NT2/D1 (cell line): ENCODE measurements at regions not wholly inside any gene's neighbourhood (a gene's known extent, or its start where the extent isn't known, plus 50 kb on each side); places are given as distances from the start of the nearest gene placed in this dataset.

ENCODE experiments used
- DNase-seq: peaks from one replicate; pipeline ENCODE4 v3.0.0-alpha.2; 2011; ENCODE audit warnings: low read depth, low spot score
- H3K27me3 ChIP-seq: 2 replicates; pipeline ENCODE4 v1.6.0; 2011; ENCODE audit warnings: mild to moderate bottlenecking; ENCODE audit not compliant: insufficient read length, insufficient read depth
- H3K36me3 ChIP-seq: 2 replicates; pipeline ENCODE4 v1.6.1; 2011; ENCODE audit warnings: mild to moderate bottlenecking, low read length, mixed read lengths; ENCODE audit not compliant: insufficient read depth, insufficient read length
- H3K4me1 ChIP-seq: 2 replicates; pipeline ENCODE4 v1.5.1; 2011; ENCODE audit not compliant: insufficient read depth, insufficient read length
- H3K4me3 ChIP-seq: 2 replicates; pipeline ENCODE4 v1.5.1; 2011; ENCODE audit warnings: low read depth; ENCODE audit not compliant: insufficient read length
- H3K9ac ChIP-seq: 2 replicates; pipeline ENCODE4 v1.6.0; 2011; ENCODE audit warnings: low read depth; ENCODE audit not compliant: insufficient read length
- H3K9me3 ChIP-seq: 2 replicates; pipeline ENCODE4 v1.5.1; 2011; ENCODE audit warnings: mild to moderate bottlenecking, low read length; ENCODE audit not compliant: insufficient read depth
- SUZ12 ChIP-seq: IDR thresholded peaks from 2 replicates; pipeline ENCODE4 v1.6.1; 2011; ENCODE audit not compliant: insufficient read length, insufficient read depth; ENCODE audit errors: extremely low read depth
- YY1 ChIP-seq: IDR thresholded peaks from 2 replicates; pipeline ENCODE4 v1.6.1; 2011; ENCODE audit not compliant: insufficient read length, insufficient read depth
- ZNF274 ChIP-seq: IDR thresholded peaks from 2 replicates; pipeline ENCODE4 v1.6.1; 2011; ENCODE audit warnings: mild to moderate bottlenecking, low read depth, low read length

DNA sequence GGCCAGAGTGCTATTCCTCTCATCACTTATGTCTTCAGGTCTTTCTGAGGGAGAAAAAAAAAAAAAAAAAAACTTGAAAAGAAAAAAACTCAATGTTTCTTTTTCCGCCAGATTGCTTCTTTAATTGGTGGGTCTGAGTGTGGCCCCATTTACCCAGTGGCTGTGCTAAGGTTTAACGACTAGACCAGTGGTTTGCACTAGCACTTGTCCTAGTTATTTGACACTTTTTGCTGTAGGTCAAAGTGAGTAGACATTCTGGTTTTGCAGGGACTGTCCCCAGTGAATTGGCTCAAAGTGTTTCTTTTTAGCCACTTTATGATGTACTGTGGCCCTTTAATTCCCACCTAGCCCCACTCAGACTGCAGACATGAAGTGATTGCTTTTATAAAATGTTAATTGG, 273.3 kb downstream of the PTEN start:
- H3K4me1 ChIP-seq: no peaks in the 10 kb centered on the region
- H3K27me3 ChIP-seq: no peaks in the 10 kb centered on the region
- H3K9me3 ChIP-seq: no peaks in the 10 kb centered on the region
- H3K36me3 ChIP-seq: no peaks in the 10 kb centered on the region
- no peak for DNase-seq
- no peak overlapping the region for H3K4me3 ChIP-seq
- TF ChIP-seq YY1 (no peak), ZNF274 (no peak), SUZ12 (no peak)
- no peak overlapping the region for H3K9ac ChIP-seq

DNA sequence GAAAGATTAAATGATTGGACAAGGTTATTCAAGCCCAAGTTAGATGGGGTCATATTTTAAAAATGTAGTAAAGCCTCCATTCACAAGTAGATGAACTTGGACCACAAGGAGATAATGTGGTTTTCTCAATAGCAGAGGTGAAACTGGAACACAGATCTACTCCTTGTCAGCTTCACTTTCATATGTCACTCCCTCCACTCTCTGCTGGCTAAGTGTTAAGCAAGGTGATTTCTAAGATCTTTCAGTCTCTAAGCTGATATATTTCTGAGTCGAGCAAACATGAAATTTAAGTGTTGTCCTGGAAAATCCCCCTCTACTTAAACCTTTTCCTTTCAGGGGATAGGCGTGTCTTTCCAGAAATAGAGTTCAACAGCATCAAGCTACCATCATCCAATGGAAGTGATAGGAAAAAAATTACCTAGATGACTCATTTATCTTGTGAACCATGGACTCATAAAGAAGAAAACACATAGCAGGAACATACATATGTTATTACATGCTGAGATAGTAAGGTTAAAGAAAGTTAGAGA, 275.0 kb downstream of the PTEN start:
- H3K4me1 ChIP-seq: no peaks in the 10 kb centered on the region
- H3K9me3 ChIP-seq: no peaks in the 10 kb centered on the region
- no peaks in the 10 kb centered on the region for H3K27me3 ChIP-seq
- no peaks in the 10 kb centered on the region for H3K36me3 ChIP-seq
- H3K4me3 ChIP-seq: no peak overlapping the region
- no peak for DNase-seq
- H3K9ac ChIP-seq: no peak overlapping the region
- TF ChIP-seq ZNF274 (no peak), YY1 (no peak), SUZ12 (no peak)

GRCh38 chr10:88147000-88147798, 283.8 kb downstream of the PTEN start:
- Histone ChIP-seq H3K4me1 (no peaks in the 10 kb centered on the region), H3K36me3 (no peaks in the 10 kb centered on the region), H3K27me3 (no peaks in the 10 kb centered on the region), H3K9me3 (no peaks in the 10 kb centered on the region), H3K9ac (no peak overlapping the region), H3K4me3 (no peak overlapping the region)
- DNase-seq: no peak
- TF ChIP-seq ZNF274 (no peak), YY1 (no peak), SUZ12 (no peak)

- H3K36me3 ChIP-seq: no peaks in the 10 kb centered on the region
- H3K9ac ChIP-seq: no peak overlapping the region
- H3K4me1 ChIP-seq: no peaks in the 10 kb centered on the region
- no peak for DNase-seq
- no peaks in the 10 kb centered on the region for H3K27me3 ChIP-seq
- H3K4me3 ChIP-seq: no peak overlapping the region
- no peaks in the 10 kb centered on the region for H3K9me3 ChIP-seq
- TF ChIP-seq ZNF274 (no peak), YY1 (no peak), SUZ12 (no peak)
Measured at GRCh38 chr10:88149906-88150305, 286.5 kb downstream of the PTEN start.

DNA sequence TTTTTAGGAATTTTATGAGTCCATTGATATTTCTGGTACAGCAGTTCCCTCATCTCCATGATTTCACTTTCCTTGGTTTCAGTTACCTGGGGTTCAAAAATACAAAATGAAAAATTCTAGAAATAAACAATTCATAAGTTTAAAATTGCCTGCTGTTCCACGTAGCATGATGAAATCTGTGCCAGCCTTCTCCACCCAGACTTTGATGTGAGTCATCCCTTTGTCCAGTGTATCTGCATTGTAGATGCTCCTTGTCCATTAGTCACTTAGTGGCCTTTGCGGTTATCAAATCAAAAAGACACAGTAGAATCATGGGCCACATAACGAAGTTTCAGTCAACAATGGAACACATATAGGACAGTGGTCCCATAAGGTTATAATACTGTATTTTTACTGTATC, 286.9 kb downstream of the PTEN start:
- H3K36me3 ChIP-seq: no peaks in the 10 kb centered on the region
- H3K9ac ChIP-seq: no peak overlapping the region
- no peak for DNase-seq
- no peaks in the 10 kb centered on the region for H3K4me1 ChIP-seq
- H3K4me3 ChIP-seq: no peak overlapping the region
- TF ChIP-seq SUZ12 (no peak), ZNF274 (no peak), YY1 (no peak)
- no peaks in the 10 kb centered on the region for H3K27me3 ChIP-seq
- H3K9me3 ChIP-seq: no peaks in the 10 kb centered on the region

GRCh38 chr10:88152728-88153133, 289.3 kb downstream of the PTEN start:
- no peaks in the 10 kb centered on the region for H3K27me3 ChIP-seq
- no peaks in the 10 kb centered on the region for H3K9me3 ChIP-seq
- no peak overlapping the region for H3K9ac ChIP-seq
- no peaks in the 10 kb centered on the region for H3K36me3 ChIP-seq
- TF ChIP-seq ZNF274: no peak
- no peak overlapping the region for H3K4me3 ChIP-seq
- no peak for DNase-seq
- no peaks in the 10 kb centered on the region for H3K4me1 ChIP-seq

GRCh38 chr10:88154596-88155250, 291.3 kb downstream of the PTEN start:
- Histone ChIP-seq H3K4me1 (no peaks in the 10 kb centered on the region), H3K9me3 (no peaks in the 10 kb centered on the region), H3K36me3 (no peaks in the 10 kb centered on the region), H3K27me3 (no peaks in the 10 kb centered on the region), H3K9ac (no peak overlapping the region), H3K4me3 (no peak overlapping the region)
- TF ChIP-seq ZNF274 (no peak), YY1 (no peak), SUZ12 (no peak)
- DNase-seq: no peak
